ENCODE measurements at regions not wholly inside any gene's neighbourhood (a gene's known extent, or its start where the extent isn't known, plus 50 kb on each side); places are given as distances from the start of the nearest gene placed in this dataset.

DNA sequence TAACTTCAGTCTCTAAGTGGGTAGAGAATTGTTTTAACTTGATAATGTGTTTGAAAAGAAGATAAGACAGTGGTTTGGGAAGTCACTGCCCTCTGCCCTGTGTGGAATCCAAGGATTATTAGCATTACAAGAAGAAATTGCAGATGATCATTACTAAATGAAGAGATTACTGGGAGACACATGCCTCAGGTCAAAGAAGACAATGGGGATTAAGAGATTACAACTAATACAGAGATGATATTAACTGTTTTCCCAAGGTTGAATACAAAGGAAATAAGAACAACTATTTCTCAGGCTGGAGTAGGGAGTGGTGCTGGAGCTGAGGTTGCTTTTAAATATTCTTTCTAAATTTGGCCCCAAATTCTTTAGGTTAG is 166.0 kb downstream of the TRMT11 start:
- no peak for DNase-seq

- no peak for DNase-seq
These were observed 167.3 kb downstream of the TRMT11 start for GRCh38 chr6:126153661-126154060.

GRCh38 chr6:126156973-126157372 is 170.6 kb downstream of the TRMT11 start:
- DNase-seq = no peak

GRCh38 chr6:126167726-126168125 is 172.2 kb upstream of the CENPW start:
- DNase-seq = no peak

- DNase-seq = no peak
These were observed 169.5 kb upstream of the CENPW start for GRCh38 chr6:126170433-126170832.

DNA sequence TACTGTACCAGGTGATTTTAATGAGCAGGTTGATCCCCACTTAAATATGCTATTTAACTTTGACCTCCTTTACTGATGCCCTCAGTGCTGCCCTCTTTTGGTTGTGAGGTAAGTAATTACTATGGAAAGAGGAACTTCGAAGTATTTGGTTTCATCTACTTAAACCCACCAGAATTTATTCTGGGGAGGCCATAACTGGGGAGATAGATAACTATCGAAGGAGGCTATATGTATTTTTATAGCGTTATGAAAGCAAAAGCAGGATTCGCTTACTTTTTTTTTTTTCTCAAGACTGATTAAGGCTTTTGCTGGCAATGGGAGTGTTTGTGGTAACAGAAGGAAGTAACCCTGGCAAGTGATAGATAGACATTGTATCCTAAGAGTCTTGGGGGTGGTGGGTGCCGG is 168.9 kb upstream of the CENPW start:
- peak; percentile 12 for DNase-seq

- no peak for DNase-seq
These were observed 167.8 kb upstream of the CENPW start for GRCh38 chr6:126172131-126172530.

- no peak for DNase-seq
These were observed 166.7 kb upstream of the CENPW start for GRCh38 chr6:126173265-126173664.

GRCh38 chr6:126174697-126175096 is 165.2 kb upstream of the CENPW start:
- DNase-seq = no peak

GRCh38 chr6:126175251-126175650 is 164.7 kb upstream of the CENPW start:
- no peak for DNase-seq

DNA sequence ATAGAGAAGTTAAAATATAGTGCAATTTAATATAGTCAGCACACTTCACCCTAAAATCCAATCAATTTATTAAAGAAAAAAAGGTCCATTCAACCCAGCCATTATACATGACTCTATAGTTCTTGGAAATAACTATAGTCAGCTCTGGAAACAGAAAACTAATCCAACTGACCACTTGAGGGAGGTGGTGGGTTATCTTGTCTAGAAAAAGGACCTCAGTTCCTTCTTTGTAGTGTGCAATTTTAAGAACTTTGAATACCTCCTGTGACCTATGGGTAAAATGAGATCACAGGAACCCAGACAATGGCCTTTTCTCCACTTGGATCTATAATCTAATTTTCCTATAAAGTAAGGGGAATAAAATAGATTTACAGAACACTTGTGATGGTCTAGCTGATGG is 163.6 kb upstream of the CENPW start:
- DNase-seq = no peak

- no peak for DNase-seq
These were observed 159.3 kb upstream of the CENPW start for GRCh38 chr6:126180585-126180984.

DNA sequence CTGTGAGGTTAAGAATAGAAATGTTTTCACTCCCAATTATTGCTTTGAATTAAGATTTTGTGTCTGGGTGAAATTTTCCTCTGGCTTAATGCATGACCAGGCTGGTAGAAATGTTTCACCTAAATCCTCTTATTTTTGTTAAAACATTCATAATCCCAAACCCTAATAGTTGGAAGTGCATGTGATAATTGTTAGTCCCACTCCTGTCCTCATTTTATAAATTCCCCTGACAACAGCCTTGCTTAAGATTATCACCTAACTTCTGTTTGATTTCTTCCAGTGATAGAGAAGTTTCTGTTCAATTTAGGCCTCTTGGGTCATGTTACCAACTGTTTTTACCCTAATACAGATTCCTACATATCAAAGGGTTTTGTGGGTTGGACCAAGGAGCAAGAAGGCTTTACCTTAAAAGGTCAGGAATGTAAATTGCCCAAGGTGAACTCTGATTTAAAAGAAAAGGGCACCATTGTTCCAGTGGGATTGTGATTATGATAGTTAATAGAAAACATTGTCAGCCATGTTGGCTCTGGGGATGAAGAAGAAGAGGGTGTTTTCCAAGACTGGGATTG is 158.7 kb upstream of the CENPW start:
- no peak for DNase-seq

DNA sequence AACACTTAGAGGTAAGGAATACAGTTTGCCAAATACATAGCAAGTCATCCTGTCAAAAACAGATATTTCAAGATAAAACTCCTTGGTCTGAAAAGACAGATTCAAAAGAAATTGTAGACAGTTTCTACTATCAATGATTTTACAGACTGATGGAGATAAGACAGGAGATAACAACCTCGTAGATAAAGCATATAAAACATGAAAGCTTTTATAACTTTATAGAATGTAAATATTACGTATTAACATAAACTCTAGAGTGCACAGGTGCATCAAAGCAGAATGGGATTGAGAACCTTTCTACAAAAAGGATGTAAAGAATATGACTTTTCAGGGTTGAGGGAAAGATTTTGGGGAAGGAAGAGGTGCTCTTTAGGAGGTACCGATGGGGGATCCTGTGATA is 158.0 kb upstream of the CENPW start:
- DNase-seq = no peak

- no peak for DNase-seq
These were observed 157.1 kb upstream of the CENPW start for GRCh38 chr6:126182650-126183311.

- no peak for DNase-seq
These were observed 154.1 kb upstream of the CENPW start for GRCh38 chr6:126185774-126186173.

- DNase-seq = no peak
These were observed 151.5 kb upstream of the CENPW start for GRCh38 chr6:126188279-126188909.

- DNase-seq = no peak
These were observed 144.2 kb upstream of the CENPW start for GRCh38 chr6:126195625-126196236.

GRCh38 chr6:126198631-126199030 is 141.3 kb upstream of the CENPW start:
- no peak for DNase-seq

DNA sequence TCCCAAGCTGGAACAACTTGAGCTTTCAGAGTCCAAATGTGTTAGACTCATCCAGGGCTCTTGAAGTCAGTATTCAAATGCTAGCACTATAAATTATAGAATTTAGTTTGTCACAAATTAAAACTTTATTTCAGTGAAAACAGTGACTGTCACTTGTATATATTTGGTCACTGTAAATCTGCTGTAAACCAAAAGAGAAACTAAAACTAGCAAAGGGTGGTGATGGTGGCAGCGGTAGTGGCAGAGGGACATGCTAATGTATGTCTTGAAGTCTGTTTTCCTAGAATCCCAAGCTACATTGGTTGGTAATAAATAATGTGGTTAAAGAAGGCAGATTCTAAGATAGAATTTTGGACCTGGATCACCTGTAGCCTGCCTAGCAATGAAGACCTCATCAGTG is 140.4 kb upstream of the CENPW start:
- no peak for DNase-seq

DNA sequence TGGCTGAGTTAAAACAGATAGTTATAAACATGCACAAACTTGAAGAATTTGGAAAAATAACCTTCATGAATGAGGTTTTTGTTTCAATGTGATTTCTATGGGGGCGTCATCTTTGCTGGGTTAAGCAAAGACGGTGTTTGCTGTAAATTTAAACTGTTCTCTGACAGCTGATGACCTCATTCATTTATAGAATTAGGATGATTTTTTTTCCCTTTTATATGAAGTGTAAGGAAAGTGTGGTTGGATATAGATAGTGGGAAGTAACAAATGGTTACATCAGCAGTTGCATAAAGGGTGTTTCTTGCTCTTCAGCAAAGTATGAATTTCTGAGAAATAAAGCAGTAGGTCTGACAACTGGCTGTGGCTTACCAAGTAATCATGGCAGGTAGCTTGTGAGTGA is 137.2 kb upstream of the CENPW start:
- DNase-seq = no peak

DNA sequence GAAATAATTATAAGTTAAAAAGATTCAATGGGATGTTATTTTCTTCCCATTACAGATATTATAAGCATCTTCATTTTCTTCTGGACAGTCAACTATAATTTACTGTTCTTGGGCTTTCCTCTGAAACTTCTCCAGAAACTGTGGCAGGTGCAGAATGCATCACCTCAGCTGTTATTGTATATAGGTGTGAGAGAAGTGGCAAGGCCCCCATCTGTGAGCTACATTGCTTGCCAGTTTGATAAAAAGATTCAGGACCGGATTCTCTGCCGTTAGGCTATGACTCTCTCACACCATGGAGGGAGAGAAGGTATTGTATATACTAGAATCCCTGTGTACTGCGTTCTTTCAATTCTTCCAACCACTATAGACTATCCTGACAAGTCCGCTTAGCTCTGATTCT is 135.8 kb upstream of the CENPW start:
- DNase-seq = no peak

GRCh38 chr6:126204598-126204997 is 135.3 kb upstream of the CENPW start:
- no peak for DNase-seq

Measured in CD4-positive, alpha-beta T cell treated with Interleukin-6 for 4 hours (primary cell).